Osteoblast (primary cell): ENCODE measurements at regions not wholly inside any gene's neighbourhood (a gene's known extent, or its start where the extent isn't known, plus 50 kb on each side); places are given as distances from the start of the nearest gene placed in this dataset.
"Not testable (repeated sequence)": the region's sequence is repeated elsewhere in the genome, so short reads cannot be mapped to it uniquely, and the experiment has no call there.

Source experiments
- DNase-seq: peaks from one replicate; pipeline ENCODE4 v3.0.0; 2011; ENCODE audit warnings: low spot score, mixed read lengths; ENCODE audit not compliant: insufficient read length; ENCODE audit errors: missing footprints
- H2AFZ ChIP-seq: 2 replicates; pipeline ENCODE4 v1.6.0; 2011; ENCODE audit warnings: mild to moderate bottlenecking, low read length
- H3K27ac ChIP-seq: 2 replicates; pipeline ENCODE4 v1.5.1; 2011; ENCODE audit warnings: mild to moderate bottlenecking, low read depth, low read length, moderate library complexity
- H3K27me3 ChIP-seq: 2 replicates; pipeline ENCODE4 v1.6.0; 2012; ENCODE audit warnings: mild to moderate bottlenecking, control low read depth, inconsistent platforms, low read length, moderate library complexity; ENCODE audit not compliant: insufficient read depth
- H3K36me3 ChIP-seq: 2 replicates; pipeline ENCODE4 v1.5.1; 2011; ENCODE audit warnings: mild to moderate bottlenecking, low read length, control low read depth, moderate library complexity; ENCODE audit not compliant: insufficient read depth
- H3K4me1 ChIP-seq: 2 replicates; pipeline ENCODE4 v1.5.1; 2011; ENCODE audit warnings: mild to moderate bottlenecking, low read length, control low read depth, moderate library complexity; ENCODE audit not compliant: insufficient read depth
- H3K4me2 ChIP-seq: 2 replicates; pipeline ENCODE4 v1.6.0; 2011; ENCODE audit warnings: mild to moderate bottlenecking, low read length; ENCODE audit not compliant: insufficient read depth
- H3K4me3 ChIP-seq: fragments of 200-600 bp; sonication (generic); 3 replicates; pipeline ENCODE4 v1.5.1; 2012; ENCODE audit warnings: mild to moderate bottlenecking, low read length, inconsistent platforms; ENCODE audit not compliant: insufficient read depth
- H3K79me2 ChIP-seq: 2 replicates; pipeline ENCODE4 v1.6.0; 2012; ENCODE audit warnings: mild to moderate bottlenecking, low read length, control low read depth, inconsistent platforms; ENCODE audit not compliant: insufficient read depth
- H3K9me3 ChIP-seq: 2 replicates; pipeline ENCODE4 v1.5.1; 2011; ENCODE audit warnings: low read depth, low read length, control low read depth
- H4K20me1 ChIP-seq: 2 replicates; pipeline ENCODE4 v1.6.0; 2012; ENCODE audit warnings: mild to moderate bottlenecking, low read length, control low read depth; ENCODE audit not compliant: insufficient read depth
- CTCF ChIP-seq: IDR thresholded peaks from 2 replicates; pipeline ENCODE4 v1.5.1; 2011; ENCODE audit warnings: mild to moderate bottlenecking, low read depth, low read length, moderate library complexity; ENCODE audit errors: extremely low read depth

- H3K27ac ChIP-seq, result no peak overlapping the region
- no peaks in the 10 kb centered on the region for H3K9me3 ChIP-seq
- no peak for DNase-seq
- peaks cover 5% of the 10 kb centered on the region for H3K4me1 ChIP-seq
- no peaks in the 10 kb centered on the region for H3K36me3 ChIP-seq
- no peak overlapping the region for H3K4me2 ChIP-seq
- H3K27me3 ChIP-seq, result no peaks in the 10 kb centered on the region
- no peaks in the 10 kb centered on the region for H3K79me2 ChIP-seq
- no peak overlapping the region for H2AFZ ChIP-seq
- no peaks in the 10 kb centered on the region for H4K20me1 ChIP-seq
- no peak for TF ChIP-seq CTCF
- H3K4me3 ChIP-seq, result no peak overlapping the region
Observed at GRCh38 chr3:13186435-13186815, 113.2 kb upstream of the IQSEC1 start.

GRCh38 chr3:13185737-13186434 lies 112.7 kb upstream of the IQSEC1 start:
- Histone ChIP-seq H3K27me3 (no peaks in the 10 kb centered on the region), H3K4me1 (peaks cover 5% of the 10 kb centered on the region), H4K20me1 (no peaks in the 10 kb centered on the region), H3K4me2 (no peak overlapping the region), H3K9me3 (no peaks in the 10 kb centered on the region), H2AFZ (no peak overlapping the region), H3K36me3 (no peaks in the 10 kb centered on the region), H3K27ac (no peak overlapping the region), H3K4me3 (no peak overlapping the region), H3K79me2 (no peaks in the 10 kb centered on the region)
- no peak for DNase-seq
- no peak for TF ChIP-seq CTCF

GRCh38 chr3:13179582-13180210 lies 106.5 kb upstream of the IQSEC1 start:
- not testable (repeated sequence) for H3K36me3 ChIP-seq, H3K27ac ChIP-seq, H2AFZ ChIP-seq, H3K4me2 ChIP-seq, H3K4me3 ChIP-seq, H4K20me1 ChIP-seq, H3K79me2 ChIP-seq, H3K27me3 ChIP-seq, H3K9me3 ChIP-seq, H3K4me1 ChIP-seq, DNase-seq

- Histone ChIP-seq H3K4me2 (no peak overlapping the region), H3K4me1 (no peaks in the 10 kb centered on the region), H3K36me3 (no peaks in the 10 kb centered on the region), H3K79me2 (no peaks in the 10 kb centered on the region), H3K27ac (no peak overlapping the region), H3K27me3 (no peaks in the 10 kb centered on the region), H3K4me3 (no peak overlapping the region), H3K9me3 (peaks cover 4% of the 10 kb centered on the region), H4K20me1 (no peaks in the 10 kb centered on the region), H2AFZ (no peak overlapping the region)
- no peak for TF ChIP-seq CTCF
- DNase-seq, result no peak
Observed at GRCh38 chr3:13179181-13179580, 106.0 kb upstream of the IQSEC1 start.
